ENCODE measurements at regions not wholly inside any gene's neighbourhood (a gene's known extent, or its start where the extent isn't known, plus 50 kb on each side); places are given as distances from the start of the nearest gene placed in this dataset.
"Not testable (repeated sequence)": the region's sequence is repeated elsewhere in the genome, so short reads cannot be mapped to it uniquely, and the experiment has no call there.

DNA sequence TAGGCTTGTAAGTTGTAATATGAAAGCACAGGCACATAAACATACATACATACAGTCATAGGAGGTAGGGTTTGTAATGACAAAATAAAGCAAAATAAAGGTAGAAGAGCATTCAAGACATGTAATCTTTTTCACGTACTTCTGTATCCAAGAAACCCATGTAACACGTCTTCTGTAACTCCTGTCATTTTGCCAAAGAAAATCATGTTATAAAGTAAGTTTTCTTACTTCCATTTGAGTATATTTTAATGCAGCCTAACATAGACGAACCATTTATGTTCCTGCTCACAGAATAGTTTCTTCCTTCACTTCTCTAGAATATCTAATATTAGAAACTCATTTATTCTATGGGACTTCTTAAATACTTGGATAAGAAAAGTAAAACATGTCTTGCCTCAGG is 1884.0 kb upstream of the CELF4 start:
- POLR2A ChIA-PET = no interaction called here
- Histone ChIP-seq H3K36me3 (ENCODE audit: insufficient read depth, low read length) (no peaks in the 10 kb centered on the region), H3K9me3 (ENCODE audit: low read length) (no peaks in the 10 kb centered on the region), H3K27ac (ENCODE audit: low read depth, low read length, poor library complexity, severe bottlenecking) (no peak overlapping the region), H4K20me1 (ENCODE audit: insufficient read depth, low read length) (no peaks in the 10 kb centered on the region), H3K4me1 (ENCODE audit: insufficient read depth, low read length, poor library complexity, severe bottlenecking) (no peaks in the 10 kb centered on the region), H3K79me2 (ENCODE audit: insufficient read depth, low read depth, low read length) (no peaks in the 10 kb centered on the region), H3K9me2 (ENCODE audit: insufficient read depth, low read length) (no peaks in the 10 kb centered on the region), H3K4me2 (ENCODE audit: low read length) (no peak overlapping the region), H3K4me3 (ENCODE audit: low read depth, low read length, poor library complexity, severe bottlenecking) (no peak overlapping the region), H2AFZ (ENCODE audit: low read length) (no peak overlapping the region)
- no TSS peak for BruUV-seq (replicated peaks)
- no peak for DNase-seq (ENCODE audit: low spot score)
- TF ChIP-seq CTCF (conservative IDR thresholded peaks at IDR 0.05; ENCODE audit: low read length) = no peak
- no peak for TF ChIP-seq EZH2phosphoT487 (IDR thresholded peaks at IDR 0.05; ENCODE audit: borderline replicate concordance, low read depth, low read length)
- CTCF ChIA-PET (ENCODE audit: unreplicated experiment) = no interaction called here
- intact Hi-C loops (cut with micrococcal nuclease; ENCODE audit: unreplicated experiment) = no loop called here

- no peak for DNase-seq (ENCODE audit: low spot score)
- H3K9me3 ChIP-seq (ENCODE audit: low read length) = no peaks in the 10 kb centered on the region
- POLR2A ChIA-PET = no interaction called here
- TF ChIP-seq CTCF (conservative IDR thresholded peaks at IDR 0.05; ENCODE audit: low read length) = no peak
- no TSS peak for BruUV-seq (replicated peaks)
- no peak overlapping the region for H3K27ac ChIP-seq (ENCODE audit: low read depth, low read length, poor library complexity, severe bottlenecking)
- H3K36me3 ChIP-seq (ENCODE audit: insufficient read depth, low read length) = no peaks in the 10 kb centered on the region
- H2AFZ ChIP-seq (ENCODE audit: low read length) = no peak overlapping the region
- CTCF ChIA-PET (ENCODE audit: unreplicated experiment) = no interaction called here
- no peak overlapping the region for H3K4me2 ChIP-seq (ENCODE audit: low read length)
- intact Hi-C loops (cut with micrococcal nuclease; ENCODE audit: unreplicated experiment) = no loop called here
- no peaks in the 10 kb centered on the region for H4K20me1 ChIP-seq (ENCODE audit: insufficient read depth, low read length)
- no peaks in the 10 kb centered on the region for H3K9me2 ChIP-seq (ENCODE audit: insufficient read depth, low read length)
- no peak overlapping the region for H3K4me3 ChIP-seq (ENCODE audit: low read depth, low read length, poor library complexity, severe bottlenecking)
- H3K4me1 ChIP-seq (ENCODE audit: insufficient read depth, low read length, poor library complexity, severe bottlenecking) = no peaks in the 10 kb centered on the region
- no peaks in the 10 kb centered on the region for H3K79me2 ChIP-seq (ENCODE audit: insufficient read depth, low read depth, low read length)
Observed at GRCh38 chr18:39448942-39449341, 1883.3 kb upstream of the CELF4 start.

DNA sequence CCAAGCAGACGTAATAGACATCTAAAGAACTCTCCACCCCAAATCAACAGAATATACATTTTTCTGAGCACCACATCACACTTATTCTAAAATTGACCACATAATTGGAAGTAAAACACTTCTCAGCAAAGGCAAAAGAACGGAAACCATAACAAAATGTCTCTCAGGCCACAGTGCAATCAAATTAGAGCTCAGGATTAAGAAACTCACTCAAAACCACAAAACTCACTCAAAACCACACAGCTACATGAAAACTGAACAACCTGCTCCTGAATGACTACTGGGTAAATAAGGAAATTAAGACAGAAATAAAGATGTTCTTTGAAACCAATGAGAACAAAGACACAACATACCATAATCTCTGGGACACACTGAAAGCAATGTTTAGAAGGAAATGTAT is 1879.4 kb upstream of the CELF4 start:
- intact Hi-C loops (cut with micrococcal nuclease; ENCODE audit: unreplicated experiment); CTCF ChIA-PET (ENCODE audit: unreplicated experiment); H3K4me1 ChIP-seq (ENCODE audit: insufficient read depth, low read length, poor library complexity, severe bottlenecking); H4K20me1 ChIP-seq (ENCODE audit: insufficient read depth, low read length); H2AFZ ChIP-seq (ENCODE audit: low read length); H3K4me3 ChIP-seq (ENCODE audit: low read depth, low read length, poor library complexity, severe bottlenecking); POLR2A ChIA-PET; H3K36me3 ChIP-seq (ENCODE audit: insufficient read depth, low read length); H3K9me3 ChIP-seq (ENCODE audit: low read length); H3K27ac ChIP-seq (ENCODE audit: low read depth, low read length, poor library complexity, severe bottlenecking); H3K79me2 ChIP-seq (ENCODE audit: insufficient read depth, low read depth, low read length); H3K4me2 ChIP-seq (ENCODE audit: low read length); BruUV-seq (replicated peaks); DNase-seq (ENCODE audit: low spot score); H3K9me2 ChIP-seq (ENCODE audit: insufficient read depth, low read length): not testable (repeated sequence)
